ENCODE measurements at regions not wholly inside any gene's neighbourhood (a gene's known extent, or its start where the extent isn't known, plus 50 kb on each side); places are given as distances from the start of the nearest gene placed in this dataset.

DNA sequence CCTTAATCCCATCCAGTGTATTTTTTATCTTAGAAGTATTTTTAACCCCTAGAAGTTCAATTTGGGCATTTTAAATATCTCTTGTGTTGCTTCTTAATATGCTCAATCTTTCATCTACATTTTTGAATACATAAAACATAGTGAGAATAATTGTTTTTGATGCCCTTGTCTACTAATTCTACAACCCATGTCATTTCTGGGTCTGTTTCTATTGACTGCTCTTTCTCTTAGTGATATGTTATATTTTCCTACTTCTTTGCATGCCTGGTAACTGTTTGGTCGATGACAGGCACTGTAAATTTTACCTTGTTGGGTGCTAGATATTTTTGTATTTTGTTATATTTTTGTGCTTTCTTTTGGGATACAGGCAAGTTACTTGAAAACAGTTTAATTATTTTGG lies 56.3 kb downstream of the CYTL1 start:
- Histone ChIP-seq H3K4me3 (ENCODE audit: low read depth, low read length) (no peak overlapping the region), H3K36me3 (ENCODE audit: control insufficient read depth, insufficient read depth, low read length) (no peaks in the 10 kb centered on the region), H3K27me3 (ENCODE audit: control insufficient read depth, insufficient read depth, low read length) (no peaks in the 10 kb centered on the region)
- TF ChIP-seq, protein P1, sequence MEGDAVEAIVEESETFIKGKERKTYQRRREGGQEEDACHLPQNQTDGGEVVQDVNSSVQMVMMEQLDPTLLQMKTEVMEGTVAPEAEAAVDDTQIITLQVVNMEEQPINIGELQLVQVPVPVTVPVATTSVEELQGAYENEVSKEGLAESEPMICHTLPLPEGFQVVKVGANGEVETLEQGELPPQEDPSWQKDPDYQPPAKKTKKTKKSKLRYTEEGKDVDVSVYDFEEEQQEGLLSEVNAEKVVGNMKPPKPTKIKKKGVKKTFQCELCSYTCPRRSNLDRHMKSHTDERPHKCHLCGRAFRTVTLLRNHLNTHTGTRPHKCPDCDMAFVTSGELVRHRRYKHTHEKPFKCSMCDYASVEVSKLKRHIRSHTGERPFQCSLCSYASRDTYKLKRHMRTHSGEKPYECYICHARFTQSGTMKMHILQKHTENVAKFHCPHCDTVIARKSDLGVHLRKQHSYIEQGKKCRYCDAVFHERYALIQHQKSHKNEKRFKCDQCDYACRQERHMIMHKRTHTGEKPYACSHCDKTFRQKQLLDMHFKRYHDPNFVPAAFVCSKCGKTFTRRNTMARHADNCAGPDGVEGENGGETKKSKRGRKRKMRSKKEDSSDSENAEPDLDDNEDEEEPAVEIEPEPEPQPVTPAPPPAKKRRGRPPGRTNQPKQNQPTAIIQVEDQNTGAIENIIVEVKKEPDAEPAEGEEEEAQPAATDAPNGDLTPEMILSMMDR (IDR thresholded peaks at IDR 0.05; ENCODE audit: insufficient read depth, low read length, severe bottlenecking) = no peak
- FAIRE-seq = no peak
- no peak for DNase-seq (ENCODE audit: low read depth)

Data from bronchial epithelial cell (primary cell).